ENCODE measurements at regions not wholly inside any gene's neighbourhood (a gene's known extent, or its start where the extent isn't known, plus 50 kb on each side); places are given as distances from the start of the nearest gene placed in this dataset.

DNA sequence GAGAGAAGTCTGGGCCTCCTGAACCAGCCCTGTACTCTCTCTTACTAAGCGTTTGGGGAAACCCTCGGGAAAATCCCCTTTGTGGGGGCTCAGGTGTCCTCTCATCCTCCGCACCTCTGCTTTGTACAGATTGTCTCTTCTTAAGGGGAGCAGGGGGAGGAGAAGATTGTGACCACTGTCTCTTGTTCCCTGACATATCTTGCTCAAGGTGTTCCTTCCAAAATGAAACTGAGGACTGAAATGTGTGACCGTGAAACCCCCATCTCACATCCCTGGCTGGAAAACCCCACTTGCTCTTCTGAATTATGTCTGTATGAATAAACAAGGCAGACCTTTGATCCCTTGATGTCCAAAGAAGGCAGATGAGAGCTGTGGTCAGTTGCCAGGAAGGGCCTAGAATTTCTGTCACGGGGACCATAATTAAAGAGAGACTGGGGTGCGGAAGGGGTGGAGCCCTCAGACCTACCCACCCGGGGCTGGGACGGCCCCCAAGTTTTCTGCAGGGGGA, 369.8 kb downstream of the AACS start (continued):
- TF ChIP-seq PML (IDR thresholded peaks at IDR 0.05; ENCODE audit: low read length): no peak; the same call in 1 of the 2 replicates
- no peak for TF ChIP-seq KDM1A (IDR thresholded peaks at IDR 0.05; ENCODE audit: borderline replicate concordance)
- TF ChIP-seq MYC (IDR thresholded peaks at IDR 0.05; ENCODE audit: insufficient read depth, insufficient read length, insufficient replicate concordance, low read length, severe bottlenecking): no peak
- TF ChIP-seq CHD2 (IDR thresholded peaks at IDR 0.05; ENCODE audit: borderline replicate concordance, low read depth, low read length): peak; percentile 45; the same call in 1 of the 2 replicates
- no peak for TF ChIP-seq ZNF207 (IDR thresholded peaks at IDR 0.05; ENCODE audit: borderline replicate concordance)
- no peak for TF ChIP-seq HCFC1 (IDR thresholded peaks at IDR 0.05; ENCODE audit: low read length)
- no peak for TF ChIP-seq SREBF2 (IDR thresholded peaks at IDR 0.05; ENCODE audit: low read length)
- peak; percentile 86 for TF ChIP-seq MTA2 (IDR thresholded peaks at IDR 0.05; ENCODE audit: low read depth)
- TF ChIP-seq, protein P1, sequence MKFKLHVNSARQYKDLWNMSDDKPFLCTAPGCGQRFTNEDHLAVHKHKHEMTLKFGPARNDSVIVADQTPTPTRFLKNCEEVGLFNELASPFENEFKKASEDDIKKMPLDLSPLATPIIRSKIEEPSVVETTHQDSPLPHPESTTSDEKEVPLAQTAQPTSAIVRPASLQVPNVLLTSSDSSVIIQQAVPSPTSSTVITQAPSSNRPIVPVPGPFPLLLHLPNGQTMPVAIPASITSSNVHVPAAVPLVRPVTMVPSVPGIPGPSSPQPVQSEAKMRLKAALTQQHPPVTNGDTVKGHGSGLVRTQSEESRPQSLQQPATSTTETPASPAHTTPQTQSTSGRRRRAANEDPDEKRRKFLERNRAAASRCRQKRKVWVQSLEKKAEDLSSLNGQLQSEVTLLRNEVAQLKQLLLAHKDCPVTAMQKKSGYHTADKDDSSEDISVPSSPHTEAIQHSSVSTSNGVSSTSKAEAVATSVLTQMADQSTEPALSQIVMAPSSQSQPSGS (IDR thresholded peaks at IDR 0.05; ENCODE audit: low read length): peak; percentile 71
- TF ChIP-seq, protein P2, sequence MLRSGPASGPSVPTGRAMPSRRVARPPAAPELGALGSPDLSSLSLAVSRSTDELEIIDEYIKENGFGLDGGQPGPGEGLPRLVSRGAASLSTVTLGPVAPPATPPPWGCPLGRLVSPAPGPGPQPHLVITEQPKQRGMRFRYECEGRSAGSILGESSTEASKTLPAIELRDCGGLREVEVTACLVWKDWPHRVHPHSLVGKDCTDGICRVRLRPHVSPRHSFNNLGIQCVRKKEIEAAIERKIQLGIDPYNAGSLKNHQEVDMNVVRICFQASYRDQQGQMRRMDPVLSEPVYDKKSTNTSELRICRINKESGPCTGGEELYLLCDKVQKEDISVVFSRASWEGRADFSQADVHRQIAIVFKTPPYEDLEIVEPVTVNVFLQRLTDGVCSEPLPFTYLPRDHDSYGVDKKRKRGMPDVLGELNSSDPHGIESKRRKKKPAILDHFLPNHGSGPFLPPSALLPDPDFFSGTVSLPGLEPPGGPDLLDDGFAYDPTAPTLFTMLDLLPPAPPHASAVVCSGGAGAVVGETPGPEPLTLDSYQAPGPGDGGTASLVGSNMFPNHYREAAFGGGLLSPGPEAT (IDR thresholded peaks at IDR 0.05; ENCODE audit: low read depth): peak; percentile 98
- no peak for TF ChIP-seq NFYB (IDR thresholded peaks at IDR 0.05; ENCODE audit: insufficient read depth, low read depth, low read length)
- no peak for TF ChIP-seq MEF2A (IDR thresholded peaks at IDR 0.05; ENCODE audit: insufficient read depth, low read depth, low read length)
- peak; percentile 71 to 78 for TF ChIP-seq BHLHE40 (IDR thresholded peaks at IDR 0.05; ENCODE audit: borderline replicate concordance in 1 of 2, low read depth in 2 of 2, low read length in 1 of 2)
- TF ChIP-seq TCF7 (IDR thresholded peaks at IDR 0.05; ENCODE audit: borderline replicate concordance): peak; percentile 55; the same call in 1 of the 2 replicates
- TF ChIP-seq SPI1 (IDR thresholded peaks at IDR 0.05; ENCODE audit: borderline replicate concordance, insufficient read depth, low read depth, low read length): peak; percentile 18; the same call in 1 of the 2 replicates
- TF ChIP-seq GATAD2B (conservative IDR thresholded peaks at IDR 0.05; ENCODE audit: low read depth): peak; percentile 64; the same call in 1 of the 2 replicates
- TF ChIP-seq, protein P3, sequence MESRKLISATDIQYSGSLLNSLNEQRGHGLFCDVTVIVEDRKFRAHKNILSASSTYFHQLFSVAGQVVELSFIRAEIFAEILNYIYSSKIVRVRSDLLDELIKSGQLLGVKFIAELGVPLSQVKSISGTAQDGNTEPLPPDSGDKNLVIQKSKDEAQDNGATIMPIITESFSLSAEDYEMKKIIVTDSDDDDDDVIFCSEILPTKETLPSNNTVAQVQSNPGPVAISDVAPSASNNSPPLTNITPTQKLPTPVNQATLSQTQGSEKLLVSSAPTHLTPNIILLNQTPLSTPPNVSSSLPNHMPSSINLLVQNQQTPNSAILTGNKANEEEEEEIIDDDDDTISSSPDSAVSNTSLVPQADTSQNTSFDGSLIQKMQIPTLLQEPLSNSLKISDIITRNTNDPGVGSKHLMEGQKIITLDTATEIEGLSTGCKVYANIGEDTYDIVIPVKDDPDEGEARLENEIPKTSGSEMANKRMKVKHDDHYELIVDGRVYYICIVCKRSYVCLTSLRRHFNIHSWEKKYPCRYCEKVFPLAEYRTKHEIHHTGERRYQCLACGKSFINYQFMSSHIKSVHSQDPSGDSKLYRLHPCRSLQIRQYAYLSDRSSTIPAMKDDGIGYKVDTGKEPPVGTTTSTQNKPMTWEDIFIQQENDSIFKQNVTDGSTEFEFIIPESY (IDR thresholded peaks at IDR 0.05): no peak
- TF ChIP-seq ZNF384 (IDR thresholded peaks at IDR 0.05; ENCODE audit: borderline replicate concordance, low read depth, low read length): no peak
- peak; percentile 55 for TF ChIP-seq BCL11A (IDR thresholded peaks at IDR 0.05; ENCODE audit: low read depth, low read length)
- TF ChIP-seq HDGF (IDR thresholded peaks at IDR 0.05): no peak
- peak in 1 of 2 experiments; percentile 22; a peak in 1 of 3 replicates for TF ChIP-seq EGR1 (IDR thresholded peaks at IDR 0.05; ENCODE audit: borderline replicate concordance in 1 of 2, low read depth in 2 of 2, low read length in 2 of 2)
- TF ChIP-seq FOXM1 (IDR thresholded peaks at IDR 0.05; ENCODE audit: low read depth, low read length): peak; percentile 48; the same call in 1 of the 2 replicates
- TF ChIP-seq NR2F1 (conservative IDR thresholded peaks at IDR 0.05): peak; percentile 93
- TF ChIP-seq, protein P4, sequence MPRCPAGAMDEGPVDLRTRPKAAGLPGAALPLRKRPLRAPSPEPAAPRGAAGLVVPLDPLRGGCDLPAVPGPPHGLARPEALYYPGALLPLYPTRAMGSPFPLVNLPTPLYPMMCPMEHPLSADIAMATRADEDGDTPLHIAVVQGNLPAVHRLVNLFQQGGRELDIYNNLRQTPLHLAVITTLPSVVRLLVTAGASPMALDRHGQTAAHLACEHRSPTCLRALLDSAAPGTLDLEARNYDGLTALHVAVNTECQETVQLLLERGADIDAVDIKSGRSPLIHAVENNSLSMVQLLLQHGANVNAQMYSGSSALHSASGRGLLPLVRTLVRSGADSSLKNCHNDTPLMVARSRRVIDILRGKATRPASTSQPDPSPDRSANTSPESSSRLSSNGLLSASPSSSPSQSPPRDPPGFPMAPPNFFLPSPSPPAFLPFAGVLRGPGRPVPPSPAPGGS (IDR thresholded peaks at IDR 0.05; ENCODE audit: borderline replicate concordance, insufficient read depth, low read depth, low read length, poor library complexity, severe bottlenecking): peak; percentile 66
- 0 out of 2 replicates have a peak, but pooled peaks have one; percentile 27 for TF ChIP-seq CBFB (IDR thresholded peaks at IDR 0.05; ENCODE audit: low read depth)
- TF ChIP-seq IKZF2 (IDR thresholded peaks at IDR 0.05): peak; percentile 95 to 96
